ENCODE measurements at regions not wholly inside any gene's neighbourhood (a gene's known extent, or its start where the extent isn't known, plus 50 kb on each side); places are given as distances from the start of the nearest gene placed in this dataset.

DNA sequence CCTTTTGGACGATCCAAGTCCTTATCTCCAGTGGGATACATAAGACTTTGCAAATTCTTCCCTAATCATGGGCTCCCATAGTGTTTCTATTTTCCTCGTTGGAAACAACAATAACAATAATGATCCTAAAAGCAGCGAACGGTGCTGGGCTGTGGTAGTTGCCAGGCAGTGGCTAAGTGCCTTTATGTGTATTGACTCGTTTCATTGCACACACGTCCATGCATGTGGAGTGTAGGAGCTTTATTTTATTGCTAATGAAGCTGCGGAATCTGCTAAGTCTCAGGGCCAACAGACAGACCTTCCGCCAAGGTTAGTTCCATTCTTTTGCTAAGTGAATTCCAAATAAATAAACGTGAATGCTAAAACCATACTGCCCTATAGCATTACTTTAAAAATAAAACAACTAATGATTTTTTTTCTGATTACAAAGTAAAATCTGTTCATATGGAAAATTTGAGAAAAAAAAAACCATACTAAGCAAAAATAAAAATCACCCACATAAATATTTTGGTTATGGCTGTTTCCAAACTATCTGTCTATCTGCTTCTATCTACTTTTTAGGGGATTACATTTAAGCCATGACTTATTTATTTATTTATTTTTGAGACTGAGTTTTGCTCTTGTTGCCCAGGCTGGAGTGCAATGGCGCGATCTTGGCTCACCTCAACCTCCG, 297.9 kb downstream of the BMP7 start:
- no peak for DNase-seq (ENCODE audit: low spot score)
- in situ Hi-C loops (cut with HindIII; ENCODE audit: low sequenced_read_pairs): no loop called here

- in situ Hi-C loops (cut with HindIII; ENCODE audit: low sequenced_read_pairs): no loop called here
- DNase-seq (ENCODE audit: low spot score): peak; percentile 64
These were observed 291.8 kb downstream of the BMP7 start for GRCh38 chr20:56974499-56975250.

GRCh38 chr20:56975838-56976237, 290.6 kb downstream of the BMP7 start:
- DNase-seq (ENCODE audit: low spot score): no peak
- in situ Hi-C loops (cut with HindIII; ENCODE audit: low sequenced_read_pairs): no loop called here

DNA sequence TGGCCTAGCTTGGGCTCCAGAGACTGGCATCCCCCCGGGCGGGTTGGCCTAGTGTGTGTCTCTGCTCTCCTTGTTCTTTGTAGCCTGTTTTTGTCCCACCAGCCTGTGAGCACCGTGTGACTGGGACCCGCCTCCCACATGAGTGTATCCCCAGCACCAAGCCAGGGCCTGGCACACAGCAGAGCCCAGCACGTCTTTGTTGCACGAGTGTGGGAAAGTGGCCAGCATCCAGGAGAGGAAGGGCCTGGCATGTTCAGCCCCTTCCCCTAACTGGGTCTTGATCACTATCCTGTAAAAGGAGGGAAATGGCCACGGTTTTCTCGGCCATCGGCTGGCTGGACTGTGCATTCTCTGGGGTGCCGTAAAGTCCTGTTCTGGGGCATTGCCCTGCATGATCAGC, 290.1 kb downstream of the BMP7 start:
- DNase-seq (ENCODE audit: low spot score): no peak
- in situ Hi-C loops (cut with HindIII; ENCODE audit: low sequenced_read_pairs): no loop called here

- in situ Hi-C loops (cut with HindIII; ENCODE audit: low sequenced_read_pairs): no loop called here
- no peak for DNase-seq (ENCODE audit: low spot score)
These were observed 288.0 kb downstream of the BMP7 start for GRCh38 chr20:56978475-56978874.

DNA sequence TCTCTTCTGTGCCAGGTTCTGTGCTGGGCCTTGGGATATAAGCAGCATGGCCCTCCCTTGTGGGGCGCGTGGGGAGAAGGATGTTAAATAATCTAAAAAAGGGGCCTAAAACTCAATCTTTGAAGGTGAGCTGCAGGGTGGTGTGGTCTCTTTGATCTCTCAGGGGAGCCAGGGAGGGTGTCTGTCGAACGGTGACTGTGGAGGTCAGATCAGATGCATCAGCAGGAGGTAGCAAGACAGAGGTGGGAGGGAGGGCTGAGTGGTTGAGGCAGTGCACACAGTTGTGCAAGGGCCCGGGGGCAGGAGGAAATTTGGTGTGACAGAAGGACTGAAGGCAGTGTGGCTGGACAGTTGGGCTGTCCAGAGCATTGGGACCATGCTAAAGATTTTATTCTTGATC, 287.3 kb downstream of the BMP7 start:
- in situ Hi-C loops (cut with HindIII; ENCODE audit: low sequenced_read_pairs): no loop called here
- DNase-seq (ENCODE audit: low spot score): no peak

- in situ Hi-C loops (cut with HindIII; ENCODE audit: low sequenced_read_pairs): no loop called here
- DNase-seq (ENCODE audit: low spot score): no peak
These were observed 285.1 kb downstream of the BMP7 start for GRCh38 chr20:56981301-56981700.

DNA sequence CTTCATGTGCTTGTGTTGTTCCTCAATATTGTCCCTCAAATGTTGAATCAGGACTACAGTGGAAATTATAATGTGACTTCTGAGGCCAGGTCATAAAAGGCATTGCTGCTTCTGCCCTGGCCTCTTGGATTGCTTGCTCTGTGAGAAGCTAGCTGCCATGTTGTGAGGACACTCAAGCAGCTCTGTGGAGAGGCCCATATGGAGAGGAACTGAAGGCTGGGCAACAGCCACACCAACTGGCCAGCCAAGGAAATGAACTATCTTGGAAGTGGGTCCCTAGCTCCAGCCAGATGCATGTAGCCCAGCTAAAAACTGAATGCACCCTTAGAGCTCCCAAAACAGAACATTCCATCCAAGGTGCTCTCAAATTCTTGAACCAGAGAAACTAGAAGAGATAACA, 282.6 kb downstream of the BMP7 start:
- no peak for DNase-seq (ENCODE audit: low spot score)
- in situ Hi-C loops (cut with HindIII; ENCODE audit: low sequenced_read_pairs): no loop called here

DNA sequence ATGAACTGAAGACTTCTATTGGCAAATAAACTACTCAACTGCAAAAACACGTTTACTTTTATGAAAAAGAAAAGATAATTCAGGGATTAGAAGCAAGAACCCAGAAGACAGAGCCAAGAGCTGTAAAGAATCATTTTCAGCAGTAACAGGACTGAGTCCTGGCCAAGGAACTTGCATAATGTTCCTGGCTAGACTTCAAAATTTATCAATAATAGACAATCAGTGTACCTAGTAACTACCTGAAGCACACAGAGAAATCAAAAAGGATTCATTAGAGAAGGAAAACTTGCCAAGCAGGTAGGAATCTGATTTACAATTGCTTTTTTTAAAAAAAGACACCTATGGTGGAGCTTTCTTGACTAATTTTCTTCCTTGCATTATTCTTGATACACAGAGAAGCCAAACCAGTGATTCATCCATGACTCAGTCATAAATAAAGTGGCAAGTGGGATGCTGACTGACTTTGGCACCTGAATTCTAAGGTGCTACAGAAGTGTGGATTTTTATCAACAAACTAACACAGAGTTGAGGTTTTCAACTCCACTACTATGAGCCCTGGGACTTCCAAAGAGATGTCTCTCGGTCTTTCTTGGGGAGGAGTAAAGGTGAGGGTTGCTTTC, 281.3 kb downstream of the BMP7 start:
- in situ Hi-C loops (cut with HindIII; ENCODE audit: low sequenced_read_pairs): no loop called here
- no peak for DNase-seq (ENCODE audit: low spot score)

GRCh38 chr20:56986476-56986875, 280.0 kb downstream of the BMP7 start:
- in situ Hi-C loops (cut with HindIII; ENCODE audit: low sequenced_read_pairs): no loop called here
- DNase-seq (ENCODE audit: low spot score): no peak

DNA sequence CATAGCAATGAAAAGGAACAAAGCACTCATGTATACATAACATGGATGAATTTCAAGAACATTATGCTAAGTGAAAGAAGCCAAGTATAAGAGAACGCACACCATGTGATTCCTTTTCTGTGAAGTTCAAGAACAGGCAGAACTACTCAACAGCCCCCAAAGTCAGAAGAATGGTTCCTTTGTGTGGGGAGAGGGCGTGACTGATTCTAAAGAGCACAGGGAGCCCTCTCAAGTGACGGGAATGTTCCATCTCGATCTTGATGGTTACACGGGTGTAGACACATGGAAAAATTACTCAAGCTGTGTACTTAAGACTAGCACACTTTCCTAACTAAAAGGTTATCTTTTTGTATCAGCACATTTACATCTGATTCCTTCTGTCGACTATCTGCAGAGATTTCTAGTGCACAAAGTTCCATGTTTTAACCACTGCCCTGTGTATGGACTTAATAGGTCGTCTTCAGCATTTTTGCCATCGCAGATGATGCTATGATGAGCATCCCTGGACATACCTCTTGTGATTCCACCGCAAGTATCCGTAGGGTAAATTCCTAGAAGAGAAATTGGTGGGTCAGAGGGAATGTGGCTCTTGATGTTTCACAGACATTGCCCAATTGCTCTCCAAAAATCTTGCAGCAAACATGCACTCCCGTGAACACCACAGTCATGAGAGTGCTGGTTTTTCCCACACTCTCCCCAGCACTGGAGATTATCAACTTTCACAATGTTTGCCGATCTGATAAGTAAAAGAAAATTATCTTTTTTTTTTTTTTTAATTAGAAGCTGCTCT, 279.3 kb downstream of the BMP7 start:
- no peak for DNase-seq (ENCODE audit: low spot score)
- in situ Hi-C loops (cut with HindIII; ENCODE audit: low sequenced_read_pairs): no loop called here

GRCh38 chr20:56987986-56988385, 278.5 kb downstream of the BMP7 start:
- no peak for DNase-seq (ENCODE audit: low spot score)
- in situ Hi-C loops (cut with HindIII; ENCODE audit: low sequenced_read_pairs): no loop called here

DNA sequence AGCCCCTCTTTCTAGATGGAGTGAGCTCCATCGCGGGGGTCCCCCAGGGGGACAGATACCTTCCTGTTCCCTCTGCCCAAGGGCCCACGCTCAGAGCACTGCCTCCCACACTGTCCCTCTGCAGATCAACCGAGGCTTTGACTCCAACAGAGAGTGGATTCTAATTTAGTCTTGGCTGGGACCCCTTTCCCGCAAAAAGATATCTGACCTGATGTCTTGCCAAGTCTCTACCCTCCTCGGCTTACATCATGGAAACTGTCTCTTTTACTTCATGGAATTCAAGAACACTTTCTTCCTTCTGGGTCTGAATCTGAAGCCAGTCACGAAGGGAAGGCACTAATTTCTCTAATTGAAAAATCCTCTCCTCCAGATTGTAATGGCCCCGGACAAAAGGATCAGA, 278.0 kb downstream of the BMP7 start:
- no peak for DNase-seq (ENCODE audit: low spot score)
- in situ Hi-C loops (cut with HindIII; ENCODE audit: low sequenced_read_pairs): no loop called here

DNA sequence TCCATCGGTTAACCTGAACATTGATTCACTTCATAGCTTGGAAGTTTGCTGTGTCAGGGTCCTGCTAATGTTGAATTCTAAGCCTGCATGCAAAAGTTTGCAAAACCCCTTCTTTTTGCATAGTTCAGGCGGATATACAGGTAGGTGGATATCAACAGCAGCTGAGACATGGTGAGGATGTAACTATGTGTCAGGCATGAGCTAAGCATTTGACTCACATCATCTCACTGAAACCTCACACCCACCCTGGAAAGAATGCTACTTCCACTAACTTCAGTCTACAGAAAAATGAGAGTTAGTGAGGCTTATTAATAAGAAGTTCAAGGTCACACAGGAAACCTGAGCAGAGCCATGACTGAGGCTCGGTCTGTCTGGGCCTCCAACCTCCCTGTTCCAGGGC, 276.9 kb downstream of the BMP7 start:
- no peak for DNase-seq (ENCODE audit: low spot score)
- in situ Hi-C loops (cut with HindIII; ENCODE audit: low sequenced_read_pairs): no loop called here

GRCh38 chr20:56993020-56993559, 273.4 kb downstream of the BMP7 start:
- no peak for DNase-seq (ENCODE audit: low spot score)
- in situ Hi-C loops (cut with HindIII; ENCODE audit: low sequenced_read_pairs): no loop called here

GRCh38 chr20:56994006-56994405, 272.4 kb downstream of the BMP7 start:
- in situ Hi-C loops (cut with HindIII; ENCODE audit: low sequenced_read_pairs): no loop called here
- no peak for DNase-seq (ENCODE audit: low spot score)

DNA sequence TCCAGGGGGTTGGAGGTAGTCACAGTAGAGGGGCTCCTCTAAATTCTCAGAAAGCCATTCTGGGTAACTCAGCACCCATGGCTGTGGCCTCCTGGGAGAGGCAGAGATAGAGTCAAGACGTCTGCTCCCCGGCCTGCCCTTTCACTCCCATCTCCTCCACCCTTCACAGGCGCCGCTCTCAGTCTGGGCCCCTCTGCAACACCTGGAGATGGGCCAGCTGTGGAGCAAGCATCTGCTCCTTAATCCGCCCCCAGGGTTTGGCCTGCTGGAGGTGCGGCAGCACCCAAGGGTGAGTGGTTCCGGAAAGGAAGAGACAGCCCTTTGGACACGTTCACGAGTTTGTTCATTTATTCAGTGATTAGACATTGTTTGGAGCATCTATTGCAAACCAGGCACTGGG, 271.3 kb downstream of the BMP7 start:
- no peak for DNase-seq (ENCODE audit: low spot score)
- in situ Hi-C loops (cut with HindIII; ENCODE audit: low sequenced_read_pairs): no loop called here

DNA sequence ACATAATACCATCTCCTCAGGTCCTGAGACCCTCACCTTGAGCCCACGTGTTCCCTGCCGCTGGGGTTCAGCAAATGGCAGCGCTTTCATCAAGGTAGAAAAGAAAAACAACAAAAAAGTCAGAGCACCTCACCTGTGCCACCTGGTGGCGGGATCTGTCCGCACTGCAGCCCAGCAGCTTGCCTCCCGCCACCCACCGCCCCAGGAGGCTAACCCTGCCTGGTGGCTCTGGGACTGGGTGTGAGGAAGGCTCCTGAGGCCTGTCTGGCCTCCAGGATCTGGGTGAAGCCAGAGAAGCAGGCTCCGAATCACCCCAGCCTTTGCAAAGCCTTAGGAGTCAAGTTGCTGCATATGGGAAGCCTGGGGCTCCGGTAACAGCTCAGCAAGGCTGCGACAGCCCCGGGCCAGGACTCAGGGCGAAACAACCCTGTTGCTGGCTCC, 270.8 kb downstream of the BMP7 start:
- DNase-seq (ENCODE audit: low spot score): no peak
- in situ Hi-C loops (cut with HindIII; ENCODE audit: low sequenced_read_pairs): no loop called here

GRCh38 chr20:56996533-56996932, 269.9 kb downstream of the BMP7 start:
- in situ Hi-C loops (cut with HindIII; ENCODE audit: low sequenced_read_pairs): no loop called here
- no peak for DNase-seq (ENCODE audit: low spot score)

DNA sequence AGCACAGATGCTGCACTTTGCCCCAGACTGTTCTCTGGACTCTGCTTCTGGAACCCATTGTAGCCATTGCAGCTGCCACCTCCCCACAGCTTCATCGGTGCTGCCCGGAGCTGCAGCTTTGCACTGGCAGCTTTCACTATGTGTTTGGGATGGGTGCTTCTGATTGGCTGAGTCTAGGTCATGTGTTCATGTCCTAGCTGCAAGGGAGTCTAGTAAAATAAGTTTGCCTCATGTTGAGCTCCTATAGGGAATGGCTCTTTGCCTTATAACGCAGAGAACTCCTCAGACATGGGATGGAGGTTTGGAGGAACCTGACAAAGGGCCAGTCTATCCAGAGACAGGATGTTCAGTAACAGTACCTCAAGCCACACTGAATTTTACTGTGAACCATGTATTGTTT, 268.0 kb downstream of the BMP7 start:
- in situ Hi-C loops (cut with HindIII; ENCODE audit: low sequenced_read_pairs): no loop called here
- no peak for DNase-seq (ENCODE audit: low spot score)

All from G401 (cell line).